ENCODE measurements at regions not wholly inside any gene's neighbourhood (a gene's known extent, or its start where the extent isn't known, plus 50 kb on each side); places are given as distances from the start of the nearest gene placed in this dataset.

GRCh38 chr4:24440765-24441164 lies 143.6 kb downstream of the DHX15 start:
- TF ChIP-seq CTCF (IDR thresholded peaks at IDR 0.05) (no peak), POLR2A (IDR thresholded peaks at IDR 0.05) (no peak)
